Fibroblast of the conjunctiva (primary cell): ENCODE measurements at regions not wholly inside any gene's neighbourhood (a gene's known extent, or its start where the extent isn't known, plus 50 kb on each side); places are given as distances from the start of the nearest gene placed in this dataset.
"Not testable (repeated sequence)": the region's sequence is repeated elsewhere in the genome, so short reads cannot be mapped to it uniquely, and the experiment has no call there.

Source experiments
- DNase-seq: peaks from one replicate; pipeline ENCODE4 v3.0.0-alpha.2; 2010; ENCODE audit warnings: low read depth

DNA sequence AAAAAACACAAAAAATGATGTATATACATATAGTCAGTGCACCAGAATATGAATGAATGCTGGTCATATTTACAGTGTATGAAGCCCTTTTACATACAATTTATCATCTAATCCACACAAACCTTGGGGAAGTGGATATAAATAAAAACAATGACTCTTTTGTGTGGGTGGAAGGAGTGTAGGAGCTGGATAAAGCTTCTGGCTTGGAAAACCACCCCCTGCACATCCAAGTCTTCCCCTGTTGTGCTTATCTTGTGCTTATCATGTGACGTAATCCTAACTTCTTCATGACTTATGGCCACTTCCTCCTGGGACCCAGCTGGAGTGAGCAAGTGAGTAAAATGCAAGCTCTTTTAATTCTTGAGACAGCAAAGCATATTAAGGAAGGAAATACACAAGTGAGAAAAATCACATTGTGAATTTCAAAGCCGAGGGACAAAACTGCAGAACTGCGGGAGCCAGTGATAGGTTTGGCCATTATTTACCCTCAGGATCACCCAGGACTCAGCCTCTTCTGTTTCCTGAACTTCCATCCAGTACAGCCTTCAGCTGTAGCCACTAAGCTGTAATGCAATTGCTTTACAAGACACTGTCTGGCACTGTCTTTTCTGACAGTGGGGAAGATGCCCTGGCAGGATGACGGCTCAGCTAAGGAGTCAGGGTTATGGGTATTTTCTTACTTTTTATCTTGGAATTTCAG is 104.0 kb upstream of the PPM1J start:
- DNase-seq = no peak

DNA sequence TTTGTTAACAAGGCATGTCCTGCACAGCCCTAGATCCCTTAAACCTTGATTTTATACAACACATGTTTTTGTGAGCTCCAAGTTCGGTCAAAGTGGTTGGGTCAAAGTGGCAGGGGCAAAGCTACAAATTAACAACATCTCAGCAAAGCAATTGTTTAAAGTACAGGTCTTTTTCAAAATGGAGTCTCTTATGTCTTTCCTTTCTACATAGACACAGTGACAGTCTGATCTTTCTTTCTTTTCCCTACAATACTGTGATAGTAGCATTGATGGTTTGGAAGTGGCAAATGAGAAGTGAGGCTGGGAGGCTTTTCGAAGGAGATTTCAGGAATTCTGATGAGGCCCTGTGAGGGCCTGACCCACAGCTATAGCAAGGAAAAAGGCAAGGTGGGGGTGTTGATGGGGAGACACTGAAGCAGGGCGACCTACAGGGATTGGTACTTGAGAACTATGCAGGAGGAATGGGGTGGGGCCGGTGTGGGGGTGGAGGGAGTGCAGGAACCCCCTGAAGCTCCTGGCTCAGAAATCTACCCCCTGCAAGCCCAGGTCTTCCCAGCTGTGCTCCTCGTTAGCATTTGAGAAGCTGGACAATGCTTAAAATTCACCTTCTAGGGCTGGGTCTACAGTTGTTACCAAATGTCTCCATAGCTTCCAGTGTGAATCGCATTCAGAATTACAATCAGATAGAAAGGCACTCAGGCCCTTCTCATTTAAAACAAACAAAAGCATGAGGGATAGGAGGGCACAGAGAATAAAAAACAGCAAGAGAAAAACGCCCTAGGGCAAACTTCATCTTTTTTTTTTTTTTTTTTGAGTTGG is 102.6 kb upstream of the PPM1J start:
- DNase-seq = no peak

DNA sequence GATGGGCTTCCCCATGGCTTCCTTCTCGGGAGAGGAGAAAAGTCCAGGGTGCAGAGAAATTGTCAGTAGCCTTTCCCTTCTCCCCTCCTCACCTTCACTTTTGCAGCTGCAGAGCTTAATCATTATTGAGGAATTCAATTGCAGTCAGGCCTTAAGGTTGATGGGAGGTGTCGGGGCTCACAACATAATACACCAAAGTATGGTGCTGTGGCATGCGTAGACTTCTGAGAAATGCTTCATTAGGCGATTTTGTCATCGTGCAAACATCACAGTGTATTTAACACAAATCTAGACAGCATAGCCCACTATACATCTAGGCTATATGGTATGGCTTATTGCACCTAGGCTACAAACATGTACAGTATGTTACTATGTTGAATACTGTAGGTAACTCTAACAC is 100.2 kb upstream of the PPM1J start:
- DNase-seq = no peak

DNA sequence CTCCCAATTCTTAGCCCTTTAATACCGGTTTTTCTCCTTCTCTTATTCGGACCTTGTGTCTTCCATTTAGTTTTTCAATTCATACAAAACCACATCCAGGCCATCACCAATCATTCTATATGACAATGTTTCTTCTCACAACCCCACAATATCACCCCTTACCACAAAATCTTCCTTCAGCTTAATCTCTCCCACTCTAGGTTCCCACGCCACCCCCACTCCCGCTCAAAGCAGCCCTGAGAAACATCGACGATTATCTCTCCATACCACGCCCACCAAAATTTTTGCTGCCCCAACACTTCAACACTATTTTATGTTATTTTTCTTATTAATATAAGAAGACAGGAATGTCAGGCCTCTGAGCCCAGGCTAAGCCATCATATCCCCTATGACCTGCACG is 99.5 kb upstream of the PPM1J start:
- not testable (repeated sequence) for DNase-seq

DNA sequence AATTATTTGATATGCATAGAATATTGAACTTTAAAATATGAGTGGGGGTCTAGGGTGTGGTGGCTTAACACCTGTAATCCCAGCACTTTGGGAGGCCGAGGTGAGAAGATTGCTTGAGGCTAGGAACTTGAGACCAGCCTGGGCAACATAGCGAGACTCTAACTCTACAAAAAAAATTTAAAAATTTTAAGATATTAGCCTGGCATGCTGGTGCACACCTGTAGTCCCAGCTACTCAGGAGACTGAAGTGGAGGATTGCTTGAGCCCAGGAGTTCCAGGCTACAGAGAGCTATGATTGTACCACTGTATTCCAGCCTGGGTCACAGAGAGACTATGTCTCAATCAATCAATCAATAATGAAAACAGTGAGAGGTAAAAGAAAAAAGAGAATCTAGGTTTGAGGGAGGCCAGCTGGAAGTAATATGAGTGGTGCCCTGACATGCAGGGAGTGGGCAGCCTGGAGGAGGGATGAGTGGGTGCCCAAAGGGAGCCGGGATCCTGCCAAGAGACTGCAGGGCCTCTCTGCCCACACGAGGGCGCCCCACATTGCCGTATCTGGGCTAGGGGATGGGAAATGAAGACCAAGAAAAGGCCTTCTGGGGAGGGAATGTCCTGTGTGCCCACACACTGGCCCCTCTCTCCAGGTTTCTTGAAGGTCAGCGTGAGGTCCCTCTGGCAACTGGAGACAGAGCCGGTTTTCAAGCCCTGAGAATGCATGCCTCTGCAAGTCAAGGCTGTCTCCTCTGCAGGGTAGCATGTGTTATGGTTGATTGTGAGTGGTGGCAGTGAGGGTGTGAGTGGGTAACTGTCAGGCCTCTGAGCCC is 93.9 kb upstream of the PPM1J start:
- DNase-seq = peak; percentile 36

DNA sequence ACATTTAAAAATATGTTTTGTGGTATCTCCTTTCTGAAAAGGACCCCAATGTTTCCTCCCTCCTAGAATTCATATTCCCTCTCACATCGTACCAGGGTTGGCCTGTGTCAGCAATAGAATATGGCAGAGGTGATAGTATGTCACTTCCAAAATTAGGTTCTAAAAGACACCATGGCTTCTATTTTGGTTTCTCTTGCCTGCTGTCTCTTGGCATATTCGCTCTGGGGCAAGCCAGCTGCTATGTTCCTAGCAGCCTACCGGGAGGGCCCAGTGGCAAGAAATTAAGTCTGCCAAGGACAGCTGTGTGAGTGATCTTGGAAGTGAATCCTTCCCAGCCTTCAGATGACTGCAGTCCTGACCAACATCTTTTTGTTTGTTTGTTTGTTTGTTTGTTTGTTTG is 92.9 kb upstream of the PPM1J start:
- DNase-seq = no peak

DNA sequence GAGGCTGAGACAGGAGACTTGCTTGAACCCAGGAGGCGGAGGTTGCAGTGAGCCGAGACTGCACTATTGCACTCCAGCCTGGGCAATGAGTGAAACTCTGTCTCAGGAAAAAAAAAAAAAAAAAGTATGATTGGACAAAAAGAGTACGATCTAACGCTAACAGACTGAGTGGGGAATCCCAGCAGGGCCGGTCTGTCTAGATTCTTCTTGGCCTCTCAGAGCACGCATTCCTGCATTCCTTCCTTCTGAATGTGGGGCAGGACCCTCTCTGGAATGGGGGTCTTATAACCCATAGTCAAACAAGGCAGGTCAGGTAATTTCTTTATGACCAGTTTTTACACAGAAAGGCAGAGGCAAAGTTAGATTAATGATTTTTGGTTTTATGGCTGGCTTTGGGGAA is 92.0 kb upstream of the PPM1J start:
- no peak for DNase-seq

DNA sequence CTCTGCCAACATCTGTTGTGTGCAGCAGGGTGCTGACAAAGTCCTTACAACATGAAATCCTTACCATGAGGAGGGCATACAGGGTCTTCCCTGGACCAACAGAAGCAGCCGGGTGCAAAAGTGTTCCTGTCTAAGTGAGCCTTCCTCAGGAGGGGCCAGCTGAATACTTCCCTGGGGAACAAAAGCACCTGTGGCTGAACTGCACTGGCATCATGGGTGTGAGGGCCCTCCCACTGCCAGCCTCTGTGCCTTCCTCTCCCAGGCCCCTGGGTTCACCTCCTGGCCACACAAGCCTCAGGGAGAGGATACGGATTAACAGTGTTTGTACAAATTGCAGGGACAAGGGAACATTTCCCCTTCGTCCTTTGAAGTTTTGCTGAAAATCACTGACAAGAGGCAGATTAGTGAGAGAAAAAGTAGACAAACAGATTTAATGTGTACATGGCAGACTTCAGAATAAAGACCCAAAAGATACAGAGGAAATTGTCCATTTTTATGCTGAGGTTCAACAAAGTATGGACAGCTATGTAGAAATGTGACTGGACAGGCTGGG is 91.0 kb upstream of the PPM1J start:
- DNase-seq = no peak

DNA sequence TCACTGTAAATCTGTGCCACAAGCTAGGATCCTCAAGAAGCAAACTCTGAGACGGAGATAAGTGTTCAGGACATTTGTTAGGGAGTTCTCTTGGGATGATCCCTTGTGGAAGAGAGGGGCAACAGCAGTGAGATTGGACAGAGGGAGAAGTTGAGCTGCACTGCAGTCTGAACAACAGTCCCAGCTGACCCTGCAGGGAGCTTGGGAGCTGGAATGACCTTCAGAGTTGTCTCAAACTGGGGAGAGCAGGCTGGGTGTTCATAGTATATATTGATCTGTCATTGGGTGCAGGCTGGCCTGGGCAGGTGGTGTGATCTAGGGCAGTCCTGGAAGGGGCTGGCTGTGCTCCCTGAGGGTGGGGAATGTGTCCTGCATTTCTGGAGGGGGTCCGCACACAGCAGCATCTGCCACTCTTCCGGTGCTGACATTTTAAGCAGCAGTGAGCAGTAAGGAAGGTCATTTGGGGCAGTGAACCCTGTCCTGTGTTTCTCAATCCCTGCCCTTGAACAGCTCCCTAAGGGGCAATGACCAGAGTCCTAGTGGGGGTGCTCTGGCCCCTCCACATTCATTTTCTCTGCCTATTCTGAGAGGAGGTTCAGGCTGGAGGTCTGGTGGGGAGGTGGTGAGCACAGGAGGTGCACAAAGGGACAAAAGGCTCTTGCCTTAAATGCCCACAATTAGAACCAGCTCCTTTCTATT is 90.2 kb upstream of the PPM1J start:
- DNase-seq = no peak

DNA sequence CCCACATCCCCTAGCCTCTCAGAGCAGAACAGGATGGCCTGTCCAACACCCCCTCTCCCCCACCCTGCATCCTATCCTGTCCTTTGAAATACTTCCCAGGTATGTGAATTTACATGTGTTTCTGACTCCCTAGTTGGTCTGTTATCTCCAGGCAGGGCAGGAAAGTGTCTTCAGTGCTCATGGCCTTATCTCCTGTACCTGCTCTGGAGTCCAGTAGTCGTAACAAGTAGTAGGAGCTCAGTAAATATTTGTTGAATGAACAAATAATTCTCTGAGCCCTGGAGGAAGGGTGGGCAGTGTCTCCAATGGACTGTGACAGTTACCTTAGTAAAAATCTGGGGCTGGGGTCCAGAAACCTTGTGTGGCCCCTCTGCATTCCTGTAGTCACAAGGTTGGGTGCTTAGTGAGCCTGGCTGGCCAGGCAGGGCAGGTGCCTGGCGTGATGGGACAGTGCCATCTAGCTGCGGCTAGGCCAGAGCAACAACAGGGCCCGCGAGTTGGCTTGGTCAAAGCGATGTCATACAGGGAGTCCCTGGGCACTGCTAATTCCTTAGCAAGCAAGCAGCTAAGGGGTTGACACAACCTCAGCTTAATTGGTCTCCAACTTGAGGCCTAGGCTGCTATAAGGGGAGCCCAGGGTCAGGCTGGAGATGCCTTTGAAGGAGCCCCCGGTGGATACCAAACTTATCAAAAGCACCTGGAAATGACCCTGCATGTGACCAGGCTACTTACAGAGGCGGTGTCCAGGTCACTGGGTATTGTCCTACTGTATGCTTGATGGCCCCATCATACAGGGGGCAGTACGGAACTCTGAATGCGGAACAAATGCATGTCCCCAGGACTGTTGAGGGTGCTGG is 89.0 kb upstream of the PPM1J start:
- DNase-seq = peak; percentile 37

DNA sequence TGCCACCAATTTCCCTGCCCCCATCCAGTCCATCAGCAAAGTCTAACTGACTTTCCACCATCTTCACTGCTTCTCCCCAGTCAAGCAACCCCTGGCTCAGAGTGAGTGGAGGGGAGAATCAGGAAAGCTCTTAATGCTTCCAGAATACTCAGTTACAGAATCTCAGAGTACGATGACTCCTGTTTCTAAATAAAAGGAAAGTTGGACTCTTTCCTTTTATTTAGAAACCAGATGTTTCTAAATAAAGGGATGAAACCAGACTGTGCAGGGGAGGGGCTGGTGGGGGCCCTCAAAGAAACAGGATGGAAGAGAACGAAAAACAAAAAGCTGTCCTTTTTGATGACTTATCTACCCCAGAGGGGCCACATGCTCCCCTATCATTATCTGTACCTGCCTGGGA is 85.2 kb upstream of the PPM1J start:
- DNase-seq = no peak

DNA sequence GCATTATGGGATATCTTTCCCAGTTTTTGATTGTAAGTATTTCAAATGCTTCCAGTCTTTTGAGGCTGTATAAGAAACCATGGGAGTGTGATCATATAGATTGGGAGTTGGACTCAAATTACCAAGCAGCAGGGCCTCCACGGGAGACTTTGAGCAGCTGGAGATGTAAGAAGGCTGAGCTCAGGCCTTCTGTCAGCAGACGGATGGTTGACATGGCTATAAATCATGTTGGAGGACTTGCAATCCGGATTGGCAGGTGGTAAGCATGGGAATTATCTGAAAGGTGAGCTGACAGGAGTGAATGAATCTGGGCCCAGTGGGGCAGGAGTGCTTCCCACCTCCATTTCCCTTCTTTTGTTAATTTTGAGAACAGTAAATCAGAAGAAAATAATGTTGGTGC is 83.2 kb upstream of the PPM1J start:
- DNase-seq = no peak

DNA sequence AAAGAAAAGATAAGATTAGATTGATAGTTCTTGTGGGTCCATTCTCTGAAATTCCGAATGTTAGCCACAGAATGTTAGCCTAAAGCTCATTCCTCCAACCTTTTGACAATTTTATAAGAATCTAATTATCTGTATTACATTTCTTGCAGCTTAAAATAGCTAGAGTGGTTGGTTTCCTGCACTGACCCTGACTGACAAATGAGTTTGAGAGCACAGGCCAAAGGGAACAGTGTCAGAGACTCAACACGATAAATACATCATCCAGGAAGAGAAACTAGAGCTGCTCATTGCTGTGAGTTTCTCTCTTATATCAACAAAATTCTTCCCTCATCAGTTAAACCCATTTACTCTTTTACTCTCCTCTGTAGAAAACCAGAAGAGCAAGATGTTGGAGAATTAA is 82.1 kb upstream of the PPM1J start:
- no peak for DNase-seq

DNA sequence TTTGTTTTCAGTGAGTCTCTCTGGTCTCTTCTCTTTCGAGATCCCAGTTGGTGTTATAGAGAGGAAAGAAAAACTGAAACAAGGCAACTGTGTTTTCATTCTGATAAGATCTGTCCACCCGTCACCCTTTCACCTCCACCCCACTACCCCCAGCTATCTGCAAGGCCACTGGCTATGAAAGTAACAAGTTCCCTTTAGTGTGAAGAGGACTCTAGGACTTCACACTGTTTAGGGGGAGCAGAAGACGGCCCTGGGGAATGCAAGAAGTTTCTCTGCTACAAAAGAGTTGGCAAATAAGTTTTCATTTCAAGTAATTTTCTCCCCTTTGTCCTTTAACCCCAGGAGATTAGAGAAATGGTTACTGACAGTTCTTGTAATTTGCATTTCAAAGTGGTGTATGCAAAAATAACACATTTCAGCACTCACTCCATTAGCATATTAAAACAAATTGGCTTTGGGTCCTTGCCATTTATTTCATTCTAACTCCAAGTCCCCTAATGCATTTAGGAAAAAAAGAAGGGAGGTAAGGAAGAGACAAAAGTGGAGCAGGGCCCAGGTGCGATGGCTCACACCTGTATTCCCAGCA is 79.6 kb upstream of the PPM1J start:
- DNase-seq = no peak

DNA sequence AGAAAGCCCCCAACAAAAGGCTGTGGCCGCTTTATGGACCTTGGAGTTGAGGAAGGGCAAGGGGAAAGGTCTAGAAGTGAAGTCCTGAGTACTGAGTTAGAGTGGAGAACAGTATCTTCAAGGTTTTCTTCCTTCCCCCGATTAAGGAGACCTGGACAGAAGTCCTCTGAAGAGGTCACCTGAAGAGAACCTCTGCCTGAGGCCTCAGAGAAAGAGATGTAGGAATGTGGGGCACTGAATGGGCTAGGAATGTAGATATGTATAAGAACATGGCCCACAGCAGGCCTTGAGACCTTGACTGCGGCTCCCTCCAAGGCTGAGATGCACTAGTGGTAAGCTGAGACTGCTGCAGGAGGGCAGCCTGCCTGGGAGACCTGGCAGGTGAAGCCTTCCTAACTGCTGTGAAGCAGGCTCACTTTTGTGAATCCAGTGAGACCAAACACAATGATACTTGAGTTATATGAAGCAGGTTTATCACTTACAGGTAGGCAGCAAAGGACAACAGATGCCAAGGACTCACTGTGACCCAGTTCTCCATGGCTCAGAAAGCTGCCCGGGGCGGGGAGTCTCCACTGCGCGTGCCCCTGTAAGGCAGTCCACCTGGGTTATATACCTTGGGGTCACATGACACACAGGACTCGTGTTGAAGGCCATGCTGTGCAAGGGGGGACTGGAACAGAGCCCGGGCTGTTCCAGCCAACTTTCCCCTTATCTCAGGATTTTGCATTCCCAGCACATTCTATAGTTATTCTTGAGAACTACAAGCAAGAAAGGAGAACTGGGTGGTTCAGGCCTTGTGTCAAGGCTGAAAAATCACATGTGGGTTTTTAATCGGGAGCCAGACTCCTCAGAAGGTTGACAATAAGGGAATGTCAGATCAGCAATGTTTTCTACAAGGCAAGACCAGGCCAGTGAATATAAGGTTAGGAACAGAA is 78.8 kb upstream of the PPM1J start:
- no peak for DNase-seq

DNA sequence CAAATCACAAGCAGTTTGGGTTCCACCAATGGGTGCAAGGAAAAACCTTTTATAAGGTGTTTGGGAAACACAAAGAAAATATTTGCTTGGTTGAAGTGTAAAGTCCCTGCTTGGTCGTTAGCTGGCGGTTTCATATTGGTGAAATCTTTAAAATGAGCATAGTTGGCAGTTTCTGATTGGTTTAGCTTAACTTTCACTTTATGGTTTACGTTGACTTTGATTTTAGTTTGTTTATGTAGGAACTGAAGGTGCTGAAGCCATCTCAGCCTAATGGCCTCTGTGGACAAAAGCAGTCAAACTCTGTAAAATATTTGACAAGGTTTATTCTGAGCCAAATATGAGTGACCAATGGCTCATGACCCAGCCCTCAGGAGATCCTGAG is 76.6 kb upstream of the PPM1J start:
- no peak for DNase-seq

DNA sequence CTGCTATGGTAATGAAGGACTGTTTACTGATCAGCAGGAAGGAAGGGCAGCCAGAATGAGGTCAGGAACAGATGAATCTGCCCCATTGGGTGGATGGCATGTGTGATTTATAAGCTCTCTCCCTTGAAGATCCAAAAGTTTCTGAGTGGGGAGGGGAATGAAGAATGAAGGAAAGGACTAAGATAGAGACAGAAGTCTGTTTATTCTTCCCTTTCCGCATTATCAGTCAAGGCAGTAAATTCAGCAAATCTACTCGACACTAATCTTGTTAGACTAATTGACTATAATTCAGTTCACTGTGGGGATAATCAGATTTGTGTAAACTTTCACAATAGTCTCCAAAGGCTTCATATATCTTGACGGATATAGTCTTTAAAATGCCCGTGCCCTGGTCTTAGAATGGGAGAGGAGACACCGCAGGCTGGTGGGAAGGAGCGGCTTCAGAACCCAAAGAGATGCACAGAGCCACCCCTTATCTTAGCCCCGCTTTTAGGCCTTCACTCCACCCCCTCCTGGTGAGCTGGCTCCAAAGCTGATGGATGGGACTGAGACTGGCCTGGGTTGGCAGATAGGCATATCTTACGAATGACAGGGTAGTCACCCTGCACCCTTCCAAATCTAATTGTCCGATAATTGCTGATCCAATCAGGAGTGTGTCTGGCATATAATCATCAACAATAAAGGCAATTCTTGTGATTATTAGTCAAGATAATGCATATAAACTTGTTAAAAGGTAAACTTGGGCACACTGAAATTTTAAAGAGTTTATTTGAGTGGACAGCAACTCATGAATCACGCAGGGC is 76.0 kb upstream of the PPM1J start:
- DNase-seq = no peak

DNA sequence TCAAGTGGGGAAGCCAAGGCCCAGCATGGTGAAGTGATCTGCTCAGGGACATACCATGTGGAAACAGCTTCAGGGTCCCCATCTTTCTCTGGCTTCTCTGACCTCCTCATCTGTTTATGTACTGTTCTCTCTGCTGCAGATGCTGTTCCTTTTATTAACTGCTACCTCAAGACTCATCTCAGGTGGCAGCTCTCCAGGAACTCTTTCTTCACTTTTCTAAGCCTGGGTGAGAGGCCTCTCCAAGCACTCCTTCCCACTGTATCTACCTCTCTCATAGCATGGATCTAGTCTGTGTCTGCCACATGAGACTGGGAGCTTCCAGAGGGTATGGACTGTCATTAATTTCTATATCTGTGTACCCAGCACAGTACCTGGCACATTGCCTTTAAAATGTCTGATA is 73.4 kb upstream of the PPM1J start:
- DNase-seq = no peak

DNA sequence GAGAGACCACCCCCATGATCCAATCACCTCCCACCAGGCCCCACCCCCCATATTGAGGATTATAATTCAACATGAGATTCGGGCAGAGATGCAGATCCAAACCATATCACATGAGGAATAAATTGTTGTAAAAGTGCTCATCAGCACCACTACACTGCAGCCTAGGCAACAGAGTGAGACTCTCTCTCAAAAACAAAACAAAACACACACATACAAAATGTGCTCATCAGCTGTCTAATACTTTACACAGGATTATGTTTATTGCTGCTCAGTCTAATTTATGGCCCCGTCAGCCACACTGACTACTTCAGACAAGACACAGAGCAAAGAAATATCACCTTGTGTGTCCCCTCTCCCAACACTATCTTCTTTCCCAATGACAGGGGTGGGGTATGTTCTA is 72.9 kb upstream of the PPM1J start:
- no peak for DNase-seq
